Progenitor cell of endocrine pancreas (in vitro differentiated cells): ENCODE measurements at regions not wholly inside any gene's neighbourhood (a gene's known extent, or its start where the extent isn't known, plus 50 kb on each side); places are given as distances from the start of the nearest gene placed in this dataset.

Experiments
- DNase-seq: peaks from one replicate; pipeline ENCODE4 v3.0.0; 2021; ENCODE audit warnings: low spot score; ENCODE audit not compliant: unreplicated experiment
- H3K27ac Mint-ChIP-seq: 2 replicates; pipeline ENCODE4 v1.8.0; 2021; ENCODE audit warnings: mild to moderate bottlenecking, moderate library complexity, mixed read lengths
- H3K27me3 Mint-ChIP-seq: 2 replicates; pipeline ENCODE4 v1.8.0; 2021; ENCODE audit warnings: mixed read lengths
- H3K36me3 Mint-ChIP-seq: 2 replicates; pipeline ENCODE4 v1.8.0; 2022; ENCODE audit warnings: mixed read lengths; ENCODE audit not compliant: insufficient read depth
- H3K4me1 Mint-ChIP-seq: 2 replicates; pipeline ENCODE4 v1.8.0; 2021; ENCODE audit warnings: low read depth, mixed read lengths
- H3K4me3 Mint-ChIP-seq: 2 replicates; pipeline ENCODE4 v1.8.0; 2021; ENCODE audit warnings: low read depth, mild to moderate bottlenecking, moderate library complexity, mixed read lengths
- H3K9me3 Mint-ChIP-seq: 2 replicates; pipeline ENCODE4 v1.8.0; 2021; ENCODE audit warnings: low read depth, mixed read lengths
- CTCF ChIP-seq: fragments of 200-600 bp; sonication (generic); IDR thresholded peaks from one replicate; pipeline ENCODE4 v1.5.0; 2021; ENCODE audit warnings: antibody characterized with exemption, mild to moderate bottlenecking; ENCODE audit not compliant: unreplicated experiment

- Mint-ChIP-seq H3K4me3 (no peak overlapping the region), H3K36me3 (no peaks in the 10 kb centered on the region), H3K27ac (no peak overlapping the region), H3K4me1 (no peaks in the 10 kb centered on the region), H3K9me3 (no peaks in the 10 kb centered on the region), H3K27me3 (peaks cover 7% of the 10 kb centered on the region)
- DNase-seq: no peak
- no peak for TF ChIP-seq CTCF
These were observed 319.8 kb downstream of the INSC start for GRCh38 chr11:15434529-15434928.

GRCh38 chr11:15446315-15446714 lies 331.6 kb downstream of the INSC start:
- H3K4me1 Mint-ChIP-seq: no peaks in the 10 kb centered on the region
- no peaks in the 10 kb centered on the region for H3K36me3 Mint-ChIP-seq
- TF ChIP-seq CTCF: no peak
- H3K9me3 Mint-ChIP-seq: no peaks in the 10 kb centered on the region
- no peak overlapping the region for H3K27ac Mint-ChIP-seq
- peaks cover 4% of the 10 kb centered on the region for H3K27me3 Mint-ChIP-seq
- H3K4me3 Mint-ChIP-seq: no peak overlapping the region
- DNase-seq: no peak

GRCh38 chr11:15446929-15447328 lies 332.2 kb downstream of the INSC start:
- H3K4me3 Mint-ChIP-seq: no peak overlapping the region
- no peaks in the 10 kb centered on the region for H3K36me3 Mint-ChIP-seq
- TF ChIP-seq CTCF: no peak
- H3K27ac Mint-ChIP-seq: no peak overlapping the region
- no peak for DNase-seq
- no peaks in the 10 kb centered on the region for H3K9me3 Mint-ChIP-seq
- no peaks in the 10 kb centered on the region for H3K4me1 Mint-ChIP-seq
- peaks cover 4% of the 10 kb centered on the region for H3K27me3 Mint-ChIP-seq

- TF ChIP-seq CTCF: no peak
- H3K4me1 Mint-ChIP-seq: no peaks in the 10 kb centered on the region
- no peak for DNase-seq
- no peaks in the 10 kb centered on the region for H3K36me3 Mint-ChIP-seq
- peaks cover 7% of the 10 kb centered on the region for H3K9me3 Mint-ChIP-seq
- H3K4me3 Mint-ChIP-seq: no peak overlapping the region
- H3K27me3 Mint-ChIP-seq: no peaks in the 10 kb centered on the region
- H3K27ac Mint-ChIP-seq: no peak overlapping the region
These were observed 337.0 kb downstream of the INSC start for GRCh38 chr11:15451713-15452112.

GRCh38 chr11:15453211-15453765 lies 338.6 kb downstream of the INSC start:
- Mint-ChIP-seq H3K4me1 (no peaks in the 10 kb centered on the region), H3K27me3 (no peaks in the 10 kb centered on the region), H3K4me3 (no peak overlapping the region), H3K27ac (no peak overlapping the region), H3K9me3 (peaks cover 7% of the 10 kb centered on the region), H3K36me3 (no peaks in the 10 kb centered on the region)
- TF ChIP-seq CTCF: no peak
- DNase-seq: no peak
